ENCODE measurements at regions not wholly inside any gene's neighbourhood (a gene's known extent, or its start where the extent isn't known, plus 50 kb on each side); places are given as distances from the start of the nearest gene placed in this dataset.
"Not testable (repeated sequence)": the region's sequence is repeated elsewhere in the genome, so short reads cannot be mapped to it uniquely, and the experiment has no call there.

DNA sequence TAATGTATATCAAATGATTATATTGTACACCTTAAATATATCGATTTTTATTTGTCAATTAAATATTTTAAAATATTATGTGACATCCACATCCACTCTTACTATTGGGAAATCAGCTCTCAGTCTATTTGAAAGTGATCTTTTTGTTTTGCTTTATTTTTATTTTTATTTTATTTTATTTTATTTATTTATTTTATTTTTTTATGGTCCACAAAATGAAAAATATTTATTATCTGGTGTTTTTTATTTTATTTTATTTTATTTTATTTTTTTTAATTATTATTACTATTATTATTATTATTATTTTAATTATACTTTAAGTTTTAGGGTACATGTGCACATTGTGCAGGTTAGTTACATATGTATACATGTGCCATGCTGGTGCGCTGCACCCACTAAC lies 533.5 kb upstream of the ANO5 start:
- H3K36me3 Mint-ChIP-seq, H3K27ac Mint-ChIP-seq, DNase-seq, CTCF ChIA-PET, H3K4me3 Mint-ChIP-seq, H3K27me3 Mint-ChIP-seq, H3K4me1 Mint-ChIP-seq: not testable (repeated sequence)
- H3K9me3 Mint-ChIP-seq: peaks cover 16% of the 10 kb centered on the region

DNA sequence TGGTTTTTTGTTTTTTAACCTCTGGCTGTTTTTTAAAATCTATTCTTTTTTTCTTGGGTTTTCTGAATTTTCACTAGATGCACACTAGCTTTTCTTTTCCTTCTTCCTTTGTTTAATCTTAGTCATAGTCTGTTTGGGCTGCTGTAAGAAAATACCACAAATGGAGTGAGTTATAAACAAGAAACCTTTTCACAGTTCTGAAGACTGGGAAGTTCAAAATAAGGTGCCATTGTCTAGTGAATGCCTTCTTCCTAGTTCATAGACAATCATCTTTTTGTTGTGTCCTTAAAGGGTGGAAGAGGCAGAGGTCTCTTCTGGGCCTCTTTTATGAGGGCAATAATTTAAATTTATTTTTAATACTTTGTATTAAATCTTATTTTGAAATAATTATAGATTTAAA lies 532.9 kb upstream of the ANO5 start:
- H3K36me3 Mint-ChIP-seq: no peaks in the 10 kb centered on the region
- no peak overlapping the region for H3K4me3 Mint-ChIP-seq
- H3K4me1 Mint-ChIP-seq: no peaks in the 10 kb centered on the region

DNA sequence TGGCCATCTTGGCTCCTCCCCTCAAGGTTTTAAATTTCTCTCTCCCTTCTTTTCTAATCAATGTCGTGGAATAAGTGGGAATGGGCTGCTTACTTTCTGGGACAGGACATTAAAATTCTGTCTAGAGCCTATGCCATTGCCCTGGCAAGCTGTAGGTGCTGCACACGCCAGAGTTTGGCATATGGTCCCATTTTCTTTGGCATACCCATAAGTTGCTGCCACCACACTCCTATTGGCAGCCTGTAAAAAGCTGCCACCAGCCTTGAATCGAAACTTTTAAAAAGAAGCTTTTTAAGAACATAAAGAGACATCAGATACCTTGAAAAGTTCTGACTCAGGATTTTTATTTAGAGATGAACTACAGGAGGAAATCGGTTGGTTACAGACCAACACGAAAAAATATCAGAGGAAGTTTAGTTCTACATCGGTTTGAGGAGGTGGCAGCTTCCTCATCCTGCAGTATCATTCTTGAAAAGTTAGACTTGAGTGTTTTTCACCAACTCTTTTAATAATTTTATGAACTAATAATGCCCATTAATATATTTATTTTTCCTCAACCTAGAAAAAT lies 517.8 kb upstream of the ANO5 start:
- H3K4me1 Mint-ChIP-seq: no peaks in the 10 kb centered on the region
- H3K36me3 Mint-ChIP-seq: no peaks in the 10 kb centered on the region
- H3K27me3 Mint-ChIP-seq: no peaks in the 10 kb centered on the region
- DNase-seq: no peak
- CTCF ChIA-PET: no interaction called here
- peaks cover 6% of the 10 kb centered on the region for H3K9me3 Mint-ChIP-seq
- no peak overlapping the region for H3K27ac Mint-ChIP-seq
- no peak overlapping the region for H3K4me3 Mint-ChIP-seq

More for the DNA sequence above, 532.9 kb upstream of the ANO5 start:
- H3K27ac Mint-ChIP-seq: no peak overlapping the region
- no peaks in the 10 kb centered on the region for H3K27me3 Mint-ChIP-seq
- CTCF ChIA-PET: no interaction called here
- H3K9me3 Mint-ChIP-seq: peaks cover 16% of the 10 kb centered on the region
- no peak for DNase-seq

DNA sequence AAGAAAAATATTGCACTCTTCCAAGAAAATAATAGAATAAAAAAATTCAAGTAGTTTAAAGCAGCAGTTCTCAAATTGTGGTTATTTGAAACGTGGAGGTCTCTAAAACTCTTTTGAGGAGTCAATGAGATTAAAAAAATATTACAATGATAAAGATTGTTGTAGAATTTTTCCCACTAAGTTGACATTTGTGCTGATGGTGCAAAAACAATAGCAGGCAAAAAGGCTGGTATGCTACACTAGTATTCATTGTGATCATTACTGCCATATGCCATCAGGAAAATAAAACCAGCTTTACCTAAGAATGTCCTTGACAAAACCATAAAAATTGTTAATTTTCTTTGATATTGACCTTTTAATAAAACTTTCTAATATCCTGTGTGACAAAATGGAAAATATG lies 505.2 kb upstream of the ANO5 start:
- CTCF ChIA-PET: no interaction called here
- H3K9me3 Mint-ChIP-seq: peaks cover 2% of the 10 kb centered on the region

DNA sequence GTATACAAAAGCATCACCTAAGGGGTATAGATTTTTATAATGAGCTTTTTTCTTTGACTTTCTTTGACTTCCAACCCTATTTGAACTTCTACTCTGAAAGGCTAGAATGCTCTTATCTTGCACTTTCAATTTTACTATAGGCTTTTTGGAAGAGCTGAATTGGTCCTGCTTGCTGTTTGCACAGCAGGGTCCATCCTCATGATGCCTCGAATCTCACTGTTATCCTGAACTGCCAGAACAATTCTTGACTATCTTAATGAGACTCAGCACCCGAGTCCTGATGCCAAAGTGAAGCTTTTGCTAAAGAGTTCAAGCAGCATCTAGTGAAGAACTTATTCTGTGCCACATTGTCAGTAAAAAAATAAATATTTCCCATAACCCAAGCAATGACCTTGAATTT lies 488.3 kb upstream of the ANO5 start:
- no peaks in the 10 kb centered on the region for H3K27me3 Mint-ChIP-seq
- H3K27ac Mint-ChIP-seq: no peak overlapping the region
- H3K9me3 Mint-ChIP-seq: no peaks in the 10 kb centered on the region
- H3K36me3 Mint-ChIP-seq: no peaks in the 10 kb centered on the region
- no peaks in the 10 kb centered on the region for H3K4me1 Mint-ChIP-seq
- no peak overlapping the region for H3K4me3 Mint-ChIP-seq
- no peak for DNase-seq
- CTCF ChIA-PET: no interaction called here

More for the DNA sequence above, 505.2 kb upstream of the ANO5 start:
- Mint-ChIP-seq H3K4me1 (no peaks in the 10 kb centered on the region), H3K27me3 (no peaks in the 10 kb centered on the region), H3K27ac (no peak overlapping the region), H3K36me3 (no peaks in the 10 kb centered on the region), H3K4me3 (no peak overlapping the region)
- DNase-seq: no peak

DNA sequence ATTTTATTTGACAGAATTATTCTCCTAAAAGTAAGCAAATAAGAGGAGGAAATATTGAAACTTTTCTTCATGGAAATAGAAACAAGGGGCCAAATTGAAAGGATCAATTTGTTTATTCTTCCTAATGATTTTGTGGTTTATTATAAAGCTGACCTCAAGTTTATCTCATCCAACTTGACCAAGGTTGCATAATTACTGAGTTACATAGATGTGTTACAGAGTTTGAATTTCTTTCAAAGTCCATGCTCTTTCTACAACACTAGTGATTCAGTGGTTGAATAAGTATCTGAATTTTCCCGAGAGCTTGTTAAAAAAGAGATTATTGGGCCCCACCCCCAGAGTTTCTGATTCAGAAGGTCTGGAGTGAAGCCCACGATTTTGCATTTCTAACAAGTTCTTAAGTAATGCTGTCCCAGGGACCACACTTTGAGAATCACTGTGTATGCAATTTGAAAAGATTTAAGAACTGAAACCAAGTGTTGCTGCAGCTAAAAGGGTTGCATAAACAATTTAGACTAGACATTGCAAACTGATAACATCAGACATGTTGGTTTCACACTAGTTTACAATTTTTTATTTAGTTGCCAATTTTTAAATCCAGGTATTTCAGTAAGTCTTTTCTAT lies 485.7 kb upstream of the ANO5 start:
- Mint-ChIP-seq H3K36me3 (no peaks in the 10 kb centered on the region), H3K9me3 (peaks cover 2% of the 10 kb centered on the region), H3K27me3 (no peaks in the 10 kb centered on the region), H3K4me3 (no peak overlapping the region), H3K27ac (no peak overlapping the region), H3K4me1 (no peaks in the 10 kb centered on the region)
- CTCF ChIA-PET: no interaction called here
- DNase-seq: no peak

DNA sequence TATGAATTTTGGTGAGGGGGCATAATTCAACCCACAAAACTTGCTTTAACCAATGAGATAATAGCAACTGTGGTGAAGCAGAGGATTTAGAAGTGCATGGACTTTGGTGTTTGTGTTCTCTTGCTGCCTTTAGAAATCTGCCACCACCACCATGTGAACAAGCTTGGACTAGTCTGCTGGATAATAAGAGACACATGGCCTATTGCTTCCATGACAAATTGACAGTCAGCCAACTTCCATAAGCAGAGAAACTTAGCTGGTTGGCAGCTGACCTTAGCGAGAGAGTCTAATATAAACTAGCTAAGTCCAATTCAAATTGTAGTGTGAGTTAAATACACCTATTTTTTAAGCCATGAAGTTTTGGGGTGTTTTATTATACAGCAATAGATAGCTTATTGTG lies 482.1 kb upstream of the ANO5 start:
- DNase-seq: no peak
- Mint-ChIP-seq H3K4me1 (no peaks in the 10 kb centered on the region), H3K4me3 (no peak overlapping the region), H3K27me3 (no peaks in the 10 kb centered on the region), H3K27ac (no peak overlapping the region), H3K36me3 (no peaks in the 10 kb centered on the region), H3K9me3 (peaks cover 5% of the 10 kb centered on the region)
- CTCF ChIA-PET: no interaction called here

DNA sequence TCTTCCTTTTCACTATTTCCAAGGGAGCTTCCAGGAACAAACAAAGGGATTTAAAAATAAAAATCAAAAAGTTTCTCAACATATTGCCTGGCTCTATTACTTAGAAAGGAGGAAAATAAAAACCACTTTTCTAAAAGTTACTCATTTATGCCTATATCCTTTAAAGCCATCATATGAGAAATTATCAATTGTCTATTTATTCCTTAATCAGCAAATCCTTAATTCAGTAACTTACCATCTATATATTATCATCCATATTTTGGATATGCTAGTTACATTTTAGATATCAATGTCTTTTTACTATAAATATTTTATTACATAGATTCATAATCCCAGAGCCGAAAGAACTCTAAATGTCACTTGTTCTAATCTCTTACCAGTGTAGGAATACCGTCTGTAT lies 481.5 kb upstream of the ANO5 start:
- no peak overlapping the region for H3K4me3 Mint-ChIP-seq
- peaks cover 5% of the 10 kb centered on the region for H3K9me3 Mint-ChIP-seq
- no peaks in the 10 kb centered on the region for H3K4me1 Mint-ChIP-seq
- no peaks in the 10 kb centered on the region for H3K27me3 Mint-ChIP-seq
- CTCF ChIA-PET: no interaction called here
- no peak for DNase-seq
- no peaks in the 10 kb centered on the region for H3K36me3 Mint-ChIP-seq
- H3K27ac Mint-ChIP-seq: no peak overlapping the region

DNA sequence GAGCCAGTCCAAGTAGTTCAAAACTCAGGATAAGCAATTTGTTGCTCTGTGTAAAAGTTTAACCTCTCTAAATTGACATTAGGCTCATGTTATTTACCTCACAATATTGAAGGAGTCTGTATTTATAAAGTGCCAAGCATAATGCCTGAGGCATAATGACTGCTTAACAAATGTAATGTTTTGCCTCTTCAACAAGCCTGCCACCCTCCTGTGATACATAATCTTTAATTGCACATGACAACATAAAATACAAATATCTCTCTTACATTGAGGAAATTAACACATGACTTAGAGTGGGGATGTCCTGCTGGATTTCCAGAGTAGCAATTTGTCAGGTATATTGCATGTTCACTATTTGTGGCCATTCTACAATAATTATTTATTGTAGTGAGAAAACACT lies 469.2 kb upstream of the ANO5 start:
- Mint-ChIP-seq H3K4me3 (no peak overlapping the region), H3K27ac (no peak overlapping the region), H3K27me3 (no peaks in the 10 kb centered on the region), H3K36me3 (no peaks in the 10 kb centered on the region), H3K9me3 (no peaks in the 10 kb centered on the region), H3K4me1 (no peaks in the 10 kb centered on the region)
- no peak for DNase-seq
- CTCF ChIA-PET: no interaction called here

DNA sequence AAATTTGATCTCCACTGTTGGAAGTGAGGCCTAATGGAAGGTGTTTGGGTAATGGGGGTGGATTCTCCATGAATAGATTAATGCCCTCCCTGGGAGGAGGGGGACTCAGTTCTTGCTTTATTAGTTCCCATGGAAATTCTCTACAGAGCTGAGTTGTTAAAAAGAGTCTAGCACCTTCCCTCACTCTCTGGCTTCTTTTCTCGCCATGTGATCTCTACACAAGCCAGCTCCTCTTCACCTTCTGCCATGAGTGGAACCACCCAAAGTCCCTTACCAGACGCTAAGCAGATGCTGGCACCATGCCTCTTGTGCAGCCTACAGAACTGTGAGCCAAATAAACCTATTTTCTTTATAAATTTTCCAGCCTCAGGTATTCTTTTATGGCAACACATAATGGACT lies 465.8 kb upstream of the ANO5 start:
- DNase-seq: no peak
- Mint-ChIP-seq H3K4me1 (no peaks in the 10 kb centered on the region), H3K9me3 (peaks cover 2% of the 10 kb centered on the region), H3K36me3 (no peaks in the 10 kb centered on the region), H3K27ac (no peak overlapping the region), H3K27me3 (no peaks in the 10 kb centered on the region), H3K4me3 (no peak overlapping the region)
- CTCF ChIA-PET: no interaction called here

DNA sequence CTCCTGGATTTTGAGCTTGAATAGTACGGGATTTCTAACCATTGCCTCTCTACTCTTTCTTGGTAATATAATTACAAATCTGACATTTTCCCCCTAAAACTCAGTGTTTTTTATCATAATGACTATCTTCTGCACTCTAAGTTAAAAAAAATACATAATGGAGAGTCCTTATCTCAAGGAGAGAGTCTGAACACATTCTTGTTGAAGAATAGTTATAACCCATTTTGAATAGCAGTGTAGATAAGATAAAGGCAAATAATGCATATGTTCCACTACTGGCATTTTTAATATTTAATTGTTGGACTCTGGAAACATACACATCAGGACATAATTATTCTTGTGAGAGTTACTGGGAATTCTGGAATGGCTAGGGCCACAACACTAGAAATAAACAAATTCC lies 456.5 kb upstream of the ANO5 start:
- Mint-ChIP-seq H3K4me1 (no peaks in the 10 kb centered on the region), H3K27ac (no peak overlapping the region), H3K4me3 (no peak overlapping the region), H3K9me3 (peaks cover 11% of the 10 kb centered on the region), H3K36me3 (no peaks in the 10 kb centered on the region), H3K27me3 (no peaks in the 10 kb centered on the region)
- CTCF ChIA-PET: no interaction called here
- DNase-seq: no peak

DNA sequence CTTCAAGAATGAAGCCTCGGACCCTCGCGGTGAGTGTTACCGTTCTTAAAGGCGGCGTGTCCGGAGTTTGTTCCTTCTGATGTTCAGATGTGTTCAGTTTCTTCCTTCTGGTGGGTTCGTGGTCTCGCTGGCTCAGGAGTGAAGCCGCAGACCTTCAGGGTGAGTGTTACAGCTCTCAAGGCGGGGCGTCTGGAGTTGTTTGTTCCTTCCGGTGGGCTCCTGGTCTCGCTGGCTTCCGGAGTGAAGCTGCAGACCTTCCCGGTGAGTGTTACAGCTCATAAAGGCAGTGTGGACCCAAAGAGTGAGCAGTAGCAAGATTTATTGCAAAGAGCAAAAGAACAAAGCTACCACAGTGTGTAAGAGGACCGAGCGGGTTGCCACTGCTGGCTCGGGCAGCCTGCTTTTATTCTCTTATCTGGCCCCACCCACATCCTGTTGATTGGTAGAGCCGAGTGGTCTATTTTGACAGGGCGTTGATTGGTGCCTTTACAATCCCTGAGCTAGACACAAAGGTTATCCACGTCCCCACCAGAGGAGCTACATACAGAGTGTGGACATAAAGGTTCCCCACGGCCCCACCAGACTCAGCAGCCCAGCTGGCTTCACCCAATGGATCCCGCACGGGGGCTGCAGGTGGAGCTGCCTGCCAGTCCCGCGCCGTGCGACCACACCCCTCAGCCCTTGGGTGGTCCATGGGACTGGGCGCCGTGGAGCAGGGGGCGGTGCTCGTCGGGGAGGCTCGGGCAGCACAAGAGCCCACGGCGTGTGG lies 440.2 kb upstream of the ANO5 start:
- DNase-seq, H3K36me3 Mint-ChIP-seq, CTCF ChIA-PET, H3K27me3 Mint-ChIP-seq, H3K4me3 Mint-ChIP-seq, H3K4me1 Mint-ChIP-seq: not testable (repeated sequence)
- Mint-ChIP-seq H3K9me3 (peaks cover 19% of the 10 kb centered on the region), H3K27ac (peak overlapping the region; percentile 2)

DNA sequence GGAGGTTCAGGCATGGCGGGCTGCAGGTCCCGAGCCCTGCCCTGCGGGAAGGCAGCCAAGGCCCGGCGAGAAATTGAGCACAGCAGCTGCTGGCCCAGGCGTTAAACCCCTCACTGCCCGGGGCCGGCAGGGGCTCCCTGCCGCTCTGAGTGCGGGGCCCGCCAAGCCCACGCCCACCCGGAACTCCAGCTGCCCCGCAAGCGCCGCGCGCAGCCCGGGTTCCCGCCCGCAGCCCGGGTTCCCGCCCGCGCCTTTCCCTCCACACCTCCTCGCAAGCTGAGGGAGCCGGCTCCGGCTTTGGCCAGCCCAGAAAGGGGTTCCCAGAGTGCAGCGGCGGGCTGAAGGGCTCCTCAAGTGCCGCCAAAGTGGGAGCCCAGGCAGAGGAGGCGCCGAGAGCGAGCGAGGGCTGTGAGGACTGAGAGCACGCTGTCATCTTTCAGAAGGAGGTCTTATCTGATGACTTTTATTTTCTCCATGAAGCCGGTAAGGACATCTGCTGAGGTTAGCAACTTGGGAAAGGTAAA lies 439.6 kb upstream of the ANO5 start:
- H3K9me3 Mint-ChIP-seq: peaks cover 19% of the 10 kb centered on the region
- H3K4me1 Mint-ChIP-seq, H3K27me3 Mint-ChIP-seq, H3K4me3 Mint-ChIP-seq, H3K36me3 Mint-ChIP-seq, H3K27ac Mint-ChIP-seq, CTCF ChIA-PET, DNase-seq: not testable (repeated sequence)

DNA sequence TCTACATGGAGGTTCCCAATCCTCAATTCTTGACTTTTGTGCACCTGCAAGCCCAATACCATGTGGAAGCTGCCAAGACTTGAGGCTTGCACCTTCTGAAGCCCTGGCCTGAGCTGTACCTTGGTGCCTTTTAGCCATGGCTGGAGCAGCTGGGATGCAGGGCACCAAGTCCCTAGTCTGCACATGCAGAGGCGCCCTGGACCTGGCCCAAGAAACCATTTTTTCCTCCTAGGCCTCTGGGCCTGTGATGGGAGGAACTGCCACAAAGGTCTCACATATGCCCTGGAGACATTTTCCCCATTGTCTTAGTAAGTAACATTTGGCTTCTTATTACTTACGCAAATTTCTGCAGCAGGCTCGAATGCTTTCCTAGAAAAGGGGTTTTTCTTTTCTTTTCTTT lies 431.9 kb upstream of the ANO5 start:
- Mint-ChIP-seq H3K27ac (no peak overlapping the region), H3K36me3 (no peaks in the 10 kb centered on the region), H3K27me3 (no peaks in the 10 kb centered on the region), H3K4me1 (no peaks in the 10 kb centered on the region), H3K4me3 (no peak overlapping the region), H3K9me3 (peaks cover 20% of the 10 kb centered on the region)
- no peak for DNase-seq
- CTCF ChIA-PET: no interaction called here

DNA sequence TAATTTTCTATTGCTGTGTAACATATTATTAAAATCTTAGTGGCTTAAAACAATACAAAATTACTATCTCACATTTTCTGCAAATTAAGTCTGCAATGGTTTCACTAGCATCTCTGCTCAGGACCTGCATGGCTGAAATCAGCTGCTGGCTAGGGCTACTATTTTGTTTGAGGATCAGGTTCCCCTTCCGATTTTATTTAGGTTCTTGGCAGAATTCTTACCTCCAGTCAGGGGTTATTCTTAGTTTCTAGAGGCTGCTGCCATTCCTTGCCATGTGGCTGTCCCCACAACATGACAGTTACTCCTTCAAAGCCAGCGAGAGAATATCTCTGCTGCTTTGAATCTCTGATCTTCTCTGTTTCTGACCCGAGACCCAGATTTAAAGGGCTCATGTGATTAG lies 424.5 kb upstream of the ANO5 start:
- CTCF ChIA-PET: no interaction called here
- Mint-ChIP-seq H3K4me3 (no peak overlapping the region), H3K27ac (no peak overlapping the region), H3K27me3 (no peaks in the 10 kb centered on the region), H3K9me3 (no peaks in the 10 kb centered on the region), H3K36me3 (no peaks in the 10 kb centered on the region), H3K4me1 (no peaks in the 10 kb centered on the region)
- no peak for DNase-seq

Measured in activated naive CD4-positive, alpha-beta T cell treated with anti-CD3 and anti-CD28 coated beads, Interleukin-2, amount 10 ng/mL, durations not matched to agents 7 days and 5 days (primary cell).